Kidney (tissue), 13 donors: ENCODE measurements at regions not wholly inside any gene's neighbourhood (a gene's known extent, or its start where the extent isn't known, plus 50 kb on each side); places are given as distances from the start of the nearest gene placed in this dataset.

ENCODE experiments used
- DNase-seq, 5 donors: peaks; one replicate each; pipeline ENCODE4 v3.0.0-alpha.2; 2013 to 2020
- FAIRE-seq: peaks from 2 replicates; lab custom pipeline; 2012; peaks lifted over from hg19 to GRCh38; lab: Jason Lieb, UNC
- H3K27ac ChIP-seq, 2 donors: one replicate each; pipeline ENCODE4 v1.7.0; 2013; ENCODE audit warnings: low read depth in 2 of 2, low read length in 2 of 2, inconsistent platforms in 1 of 2
- H3K27me3 ChIP-seq: one replicate; pipeline ENCODE4 v1.7.1; 2013; ENCODE audit warnings: low read length, inconsistent platforms; ENCODE audit not compliant: control insufficient read depth, insufficient read depth
- H3K36me3 ChIP-seq, 3 donors: one replicate each; pipeline versions ENCODE4 v1.7.0 to v1.7.1; 2013; ENCODE audit warnings: low read length in 3 of 3, control low read depth in 1 of 3, inconsistent platforms in 1 of 3; ENCODE audit not compliant: insufficient read depth in 3 of 3, control insufficient read depth in 2 of 3
- H3K4me1 ChIP-seq, 3 donors: one replicate each; pipeline versions ENCODE4 v1.7.0 to v1.7.1; 2013; ENCODE audit warnings: low read length in 3 of 3, inconsistent platforms in 1 of 3, low read depth in 1 of 3; ENCODE audit not compliant: control insufficient read depth in 2 of 3, insufficient read depth in 2 of 3
- H3K4me3 ChIP-seq, 3 donors: one replicate each; pipeline versions ENCODE4 v1.7.0 to v1.8.1; 2013; ENCODE audit warnings: low read length in 3 of 3, control low read depth in 1 of 3, inconsistent platforms in 1 of 3
- H3K9ac ChIP-seq, 3 donors: one replicate each; pipeline versions ENCODE4 v1.7.0 to v1.7.1; 2013; ENCODE audit warnings: low read length in 3 of 3, control low read depth in 1 of 3, inconsistent platforms in 1 of 3
- H3K9me3 ChIP-seq, 3 donors: one replicate each; pipeline versions ENCODE4 v1.7.0 to v1.7.1; 2013; ENCODE audit warnings: low read length in 3 of 3, control low read depth in 1 of 3, inconsistent platforms in 1 of 3; ENCODE audit not compliant: control insufficient read depth in 2 of 3, insufficient read depth in 1 of 3
- CTCF ChIP-seq: IDR thresholded peaks from 3 replicates; pipeline ENCODE4 v1.5.1; 2012; ENCODE audit warnings: mild to moderate bottlenecking, moderate library complexity, borderline replicate concordance; ENCODE audit not compliant: insufficient read depth; ENCODE audit errors: extremely low read depth
- intact Hi-C: fragments of 100-400 bp; cut with DNase I; formaldehyde crosslinking; loops from one replicate; pipeline ENCODE4 v1.11.1; 2022
- donor health status: control.
- donor health status: control.
- donor health status: control.
- donor health status: control.
- donor health status: control.
- donor health status: DM: yes; HTN: yes; CAD: no.
- donor health status: Normal renal cell carcinoma (clear cell type).

- FAIRE-seq (no peak), DNase-seq (peak; percentile 64 to 89 (median 88))
- H3K9ac ChIP-seq, result no peak overlapping the region
- no peaks in the 10 kb centered on the region for H3K27me3 ChIP-seq
- H3K4me3 ChIP-seq, result no peak overlapping the region
- H3K27ac ChIP-seq, result peak overlapping the region in 1 of 2 donors; percentile 47
- TF ChIP-seq CTCF, result no peak
- H3K4me1 ChIP-seq, result peaks cover 0 to 6% (median 3%) of the 10 kb centered on the region in 3 donors
- H3K9me3 ChIP-seq, result no peaks in the 10 kb centered on the region
- no peaks in the 10 kb centered on the region for H3K36me3 ChIP-seq
- intact Hi-C loops, result no loop called here
Observed at GRCh38 chr6:41443616-41444525, 102.3 kb upstream of the FOXP4 start.

GRCh38 chr6:41445261-41445660 is 100.9 kb upstream of the FOXP4 start:
- DNase-seq, result no peak
- no peaks in the 10 kb centered on the region for H3K27me3 ChIP-seq

GRCh38 chr6:41446132-41446531 is 100.0 kb upstream of the FOXP4 start:
- peaks cover 5 to 8% (median 6%) of the 10 kb centered on the region in 3 donors for H3K4me1 ChIP-seq
- no peak for FAIRE-seq
- no peak for TF ChIP-seq CTCF

More at GRCh38 chr6:41445261-41445660, 100.9 kb upstream of the FOXP4 start:
- peaks cover 5 to 8% (median 6%) of the 10 kb centered on the region in 3 donors for H3K4me1 ChIP-seq
- H3K9me3 ChIP-seq, result no peaks in the 10 kb centered on the region
- H3K27ac ChIP-seq, result no peak overlapping the region
- H3K9ac ChIP-seq, result no peak overlapping the region
- no peak for TF ChIP-seq CTCF
- intact Hi-C loops, result no loop called here
- no peak overlapping the region for H3K4me3 ChIP-seq
- no peak for FAIRE-seq
- no peaks in the 10 kb centered on the region for H3K36me3 ChIP-seq

More at GRCh38 chr6:41446132-41446531, 100.0 kb upstream of the FOXP4 start:
- H3K27me3 ChIP-seq, result no peaks in the 10 kb centered on the region
- no peaks in the 10 kb centered on the region for H3K36me3 ChIP-seq
- intact Hi-C loops, result no loop called here
- DNase-seq, result no peak
- no peaks in the 10 kb centered on the region for H3K9me3 ChIP-seq
- no peak overlapping the region for H3K27ac ChIP-seq
- H3K9ac ChIP-seq, result no peak overlapping the region
- H3K4me3 ChIP-seq, result no peak overlapping the region
